SIG-M5 treated with dmso at 0.1 percent for 504 hours (cell line): ENCODE measurements at regions not wholly inside any gene's neighbourhood (a gene's known extent, or its start where the extent isn't known, plus 50 kb on each side); places are given as distances from the start of the nearest gene placed in this dataset.

Source experiments
- DNase-seq: peaks from one replicate; lab custom pipeline; 2025; ENCODE audit not compliant: unreplicated experiment; lab: John Stamatoyannopoulos, UW

GRCh38 chr15:36331531-36332275, 247.7 kb upstream of the CDIN1 start:
- DNase-seq, result no peak

- DNase-seq, result no peak
Observed at GRCh38 chr15:36332301-36332700, 247.1 kb upstream of the CDIN1 start.

- no peak for DNase-seq
Observed at GRCh38 chr15:36332896-36333295, 246.5 kb upstream of the CDIN1 start.

- no peak for DNase-seq
Observed at GRCh38 chr15:36334059-36334458, 245.4 kb upstream of the CDIN1 start.

- DNase-seq, result no peak
Observed at GRCh38 chr15:36335224-36335623, 244.2 kb upstream of the CDIN1 start.

- DNase-seq, result no peak
Observed at GRCh38 chr15:36335659-36336058, 243.8 kb upstream of the CDIN1 start.

GRCh38 chr15:36344887-36345286, 234.5 kb upstream of the CDIN1 start:
- DNase-seq, result no peak

- DNase-seq, result no peak
Observed at GRCh38 chr15:36347272-36347858, 232.1 kb upstream of the CDIN1 start.

- no peak for DNase-seq
Observed at GRCh38 chr15:36356466-36356865, 223.0 kb upstream of the CDIN1 start.

- peak; percentile 56 for DNase-seq
Observed at GRCh38 chr15:36356978-36357601, 222.3 kb upstream of the CDIN1 start.

- no peak for DNase-seq
Observed at GRCh38 chr15:36358094-36358493, 221.3 kb upstream of the CDIN1 start.

GRCh38 chr15:36358523-36358922, 220.9 kb upstream of the CDIN1 start:
- no peak for DNase-seq

- DNase-seq, result no peak
Observed at GRCh38 chr15:36359286-36359685, 220.1 kb upstream of the CDIN1 start.

GRCh38 chr15:36361351-36361870, 218.0 kb upstream of the CDIN1 start:
- no peak for DNase-seq

- no peak for DNase-seq
Observed at GRCh38 chr15:36362509-36362915, 216.9 kb upstream of the CDIN1 start.

- no peak for DNase-seq
Observed at GRCh38 chr15:36363335-36363734, 216.1 kb upstream of the CDIN1 start.

GRCh38 chr15:36364377-36364776, 215.0 kb upstream of the CDIN1 start:
- DNase-seq, result no peak

GRCh38 chr15:36365963-36366362, 213.5 kb upstream of the CDIN1 start:
- DNase-seq, result peak; percentile 93

GRCh38 chr15:36370051-36370730, 209.2 kb upstream of the CDIN1 start:
- no peak for DNase-seq

- no peak for DNase-seq
Observed at GRCh38 chr15:36370731-36371112, 208.7 kb upstream of the CDIN1 start.

- DNase-seq, result no peak
Observed at GRCh38 chr15:36371509-36371908, 207.9 kb upstream of the CDIN1 start.

- DNase-seq, result no peak
Observed at GRCh38 chr15:36372968-36373367, 206.5 kb upstream of the CDIN1 start.
